ENCODE measurements at regions not wholly inside any gene's neighbourhood (a gene's known extent, or its start where the extent isn't known, plus 50 kb on each side); places are given as distances from the start of the nearest gene placed in this dataset.

DNA sequence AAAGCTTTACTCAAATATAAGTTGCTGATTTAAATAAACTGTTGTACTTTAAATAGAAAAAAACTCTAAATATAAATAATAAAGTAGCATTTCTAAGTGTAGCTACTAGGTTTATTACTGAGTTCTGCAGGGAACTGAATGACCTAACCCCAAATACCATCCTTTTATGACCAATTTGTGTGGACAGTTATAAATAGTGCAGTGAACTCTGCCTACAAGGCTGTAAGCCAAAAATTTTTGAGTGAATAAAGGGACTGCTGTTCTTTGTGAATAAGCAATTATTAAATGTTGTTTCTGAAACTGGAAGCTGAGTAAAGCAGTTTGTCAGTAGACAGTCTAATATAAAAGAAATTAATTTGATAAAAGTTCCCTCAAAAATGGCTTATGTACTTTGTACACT, 90.8 kb upstream of the ELOVL5 start:
- no peaks in the 10 kb centered on the region for H3K79me2 ChIP-seq (ENCODE audit: insufficient read depth, low read depth)
- no peak overlapping the region for H3K9ac ChIP-seq
- H2AFZ ChIP-seq (ENCODE audit: low read depth) = no peak overlapping the region
- no peaks in the 10 kb centered on the region for H3K36me3 ChIP-seq (ENCODE audit: insufficient read depth)
- H3K4me1 ChIP-seq (ENCODE audit: low read depth, poor library complexity, severe bottlenecking) = peaks cover 11% of the 10 kb centered on the region
- TF ChIP-seq, protein P1, sequence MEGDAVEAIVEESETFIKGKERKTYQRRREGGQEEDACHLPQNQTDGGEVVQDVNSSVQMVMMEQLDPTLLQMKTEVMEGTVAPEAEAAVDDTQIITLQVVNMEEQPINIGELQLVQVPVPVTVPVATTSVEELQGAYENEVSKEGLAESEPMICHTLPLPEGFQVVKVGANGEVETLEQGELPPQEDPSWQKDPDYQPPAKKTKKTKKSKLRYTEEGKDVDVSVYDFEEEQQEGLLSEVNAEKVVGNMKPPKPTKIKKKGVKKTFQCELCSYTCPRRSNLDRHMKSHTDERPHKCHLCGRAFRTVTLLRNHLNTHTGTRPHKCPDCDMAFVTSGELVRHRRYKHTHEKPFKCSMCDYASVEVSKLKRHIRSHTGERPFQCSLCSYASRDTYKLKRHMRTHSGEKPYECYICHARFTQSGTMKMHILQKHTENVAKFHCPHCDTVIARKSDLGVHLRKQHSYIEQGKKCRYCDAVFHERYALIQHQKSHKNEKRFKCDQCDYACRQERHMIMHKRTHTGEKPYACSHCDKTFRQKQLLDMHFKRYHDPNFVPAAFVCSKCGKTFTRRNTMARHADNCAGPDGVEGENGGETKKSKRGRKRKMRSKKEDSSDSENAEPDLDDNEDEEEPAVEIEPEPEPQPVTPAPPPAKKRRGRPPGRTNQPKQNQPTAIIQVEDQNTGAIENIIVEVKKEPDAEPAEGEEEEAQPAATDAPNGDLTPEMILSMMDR (conservative IDR thresholded peaks at IDR 0.05; ENCODE audit: low read depth, low read length) = no peak
- H4K20me1 ChIP-seq (ENCODE audit: insufficient read depth) = no peaks in the 10 kb centered on the region
- no peaks in the 10 kb centered on the region for H3K27me3 ChIP-seq (ENCODE audit: insufficient read depth, low read depth)
- no peak overlapping the region for H3K4me2 ChIP-seq
- H3K4me3 ChIP-seq (IDR thresholded peaks at IDR 0.05; ENCODE audit: insufficient read depth, low read depth, low read length) = no peak overlapping the region
- no peak overlapping the region for H3K27ac ChIP-seq

DNA sequence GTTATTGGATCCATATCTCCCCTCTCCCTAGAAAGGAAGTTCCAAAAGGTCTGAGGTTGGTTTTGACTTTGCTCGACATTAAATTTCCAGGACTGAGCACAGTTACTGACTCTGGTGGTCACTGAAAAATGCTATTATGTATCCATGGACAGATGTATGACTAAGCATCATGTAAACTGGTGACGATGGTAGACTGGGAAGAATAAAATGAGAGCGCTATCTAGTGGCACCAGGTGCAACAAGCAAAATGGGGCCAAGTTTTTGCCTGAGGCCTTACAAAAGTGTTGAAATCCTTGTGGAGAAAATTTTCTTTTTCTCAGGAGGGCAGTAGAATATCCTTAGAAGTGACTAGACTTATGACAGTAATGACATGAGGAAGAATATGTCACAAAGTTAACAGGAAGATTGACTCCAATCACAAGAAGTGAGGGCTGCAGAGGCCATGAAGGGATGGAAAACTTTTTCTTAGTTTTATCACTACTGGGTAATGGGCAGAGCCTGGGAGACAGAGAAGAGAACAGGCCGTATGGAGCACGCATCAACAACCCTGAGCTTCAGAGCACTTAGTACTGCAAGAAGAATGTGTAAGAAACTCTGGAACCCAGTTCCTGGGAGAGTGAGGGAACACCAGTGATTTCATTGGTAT, 88.9 kb upstream of the ELOVL5 start:
- Histone ChIP-seq H3K4me3 (IDR thresholded peaks at IDR 0.05; ENCODE audit: insufficient read depth, low read depth, low read length) (no peak overlapping the region), H3K27ac (peak overlapping the region; percentile 49), H2AFZ (ENCODE audit: low read depth) (peak overlapping the region; percentile 42)

GRCh38 chr6:53436526-53437303, 88.0 kb upstream of the ELOVL5 start:
- H3K79me2 ChIP-seq (ENCODE audit: insufficient read depth, low read depth) = no peaks in the 10 kb centered on the region
- peaks cover 14% of the 10 kb centered on the region for H3K4me1 ChIP-seq (ENCODE audit: low read depth, poor library complexity, severe bottlenecking)
- H2AFZ ChIP-seq (ENCODE audit: low read depth) = peak overlapping the region; percentile 42; the same call in 1 of the 2 replicates

More for the DNA sequence above, 88.9 kb upstream of the ELOVL5 start:
- H3K4me1 ChIP-seq (ENCODE audit: low read depth, poor library complexity, severe bottlenecking) = peaks cover 14% of the 10 kb centered on the region
- no peaks in the 10 kb centered on the region for H3K79me2 ChIP-seq (ENCODE audit: insufficient read depth, low read depth)
- no peaks in the 10 kb centered on the region for H3K27me3 ChIP-seq (ENCODE audit: insufficient read depth, low read depth)
- no peaks in the 10 kb centered on the region for H4K20me1 ChIP-seq (ENCODE audit: insufficient read depth)
- no peaks in the 10 kb centered on the region for H3K36me3 ChIP-seq (ENCODE audit: insufficient read depth)
- TF ChIP-seq, protein P1 (conservative IDR thresholded peaks at IDR 0.05; ENCODE audit: low read depth, low read length) = peak; percentile 83
- peak overlapping the region; percentile 37; the same call in 1 of the 2 replicates for H3K4me2 ChIP-seq
- H3K9ac ChIP-seq = peak overlapping the region; percentile 16; the same call in 1 of the 2 replicates

DNA sequence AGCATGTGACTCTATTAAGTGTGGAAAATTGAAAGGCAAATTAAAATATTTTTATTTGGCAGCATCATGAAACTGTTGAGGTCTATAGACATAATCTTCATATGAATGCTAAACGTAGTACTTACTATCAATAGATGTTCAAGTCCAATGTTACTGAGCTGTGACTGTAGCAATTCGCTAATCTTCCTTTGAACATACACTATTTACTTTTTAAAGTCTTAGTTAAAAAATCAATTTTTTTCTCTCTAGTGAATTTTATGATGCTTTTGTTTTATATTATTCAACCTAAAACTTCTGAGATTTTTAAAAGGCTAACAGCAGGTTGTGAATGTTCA, 85.2 kb upstream of the ELOVL5 start:
- Histone ChIP-seq H3K36me3 (ENCODE audit: insufficient read depth) (no peaks in the 10 kb centered on the region), H3K4me2 (no peak overlapping the region), H3K27me3 (ENCODE audit: insufficient read depth, low read depth) (no peaks in the 10 kb centered on the region), H4K20me1 (ENCODE audit: insufficient read depth) (no peaks in the 10 kb centered on the region), H3K9ac (no peak overlapping the region), H3K4me1 (ENCODE audit: low read depth, poor library complexity, severe bottlenecking) (peaks cover 14% of the 10 kb centered on the region), H3K79me2 (ENCODE audit: insufficient read depth, low read depth) (no peaks in the 10 kb centered on the region), H3K4me3 (IDR thresholded peaks at IDR 0.05; ENCODE audit: insufficient read depth, low read depth, low read length) (no peak overlapping the region), H3K27ac (no peak overlapping the region), H2AFZ (ENCODE audit: low read depth) (no peak overlapping the region)
- TF ChIP-seq, protein P1 (conservative IDR thresholded peaks at IDR 0.05; ENCODE audit: low read depth, low read length) = no peak

More at GRCh38 chr6:53436526-53437303, 88.0 kb upstream of the ELOVL5 start:
- Histone ChIP-seq H3K27me3 (ENCODE audit: insufficient read depth, low read depth) (no peaks in the 10 kb centered on the region), H4K20me1 (ENCODE audit: insufficient read depth) (no peaks in the 10 kb centered on the region), H3K4me3 (IDR thresholded peaks at IDR 0.05; ENCODE audit: insufficient read depth, low read depth, low read length) (no peak overlapping the region), H3K36me3 (ENCODE audit: insufficient read depth) (no peaks in the 10 kb centered on the region), H3K9ac (peak overlapping the region; percentile 16; the same call in 1 of the 2 replicates), H3K4me2 (peak overlapping the region; percentile 37), H3K27ac (peak overlapping the region; percentile 49)
- TF ChIP-seq, protein P1 (conservative IDR thresholded peaks at IDR 0.05; ENCODE audit: low read depth, low read length) = no peak
